CD4-positive, alpha-beta T cell treated with Interleukin-6 for 4 hours (primary cell): ENCODE measurements at regions not wholly inside any gene's neighbourhood (a gene's known extent, or its start where the extent isn't known, plus 50 kb on each side); places are given as distances from the start of the nearest gene placed in this dataset.
"Not testable (repeated sequence)": the region's sequence is repeated elsewhere in the genome, so short reads cannot be mapped to it uniquely, and the experiment has no call there.

Experiments used
- DNase-seq: peaks from one replicate; pipeline ENCODE4 v3.0.0-alpha.2; 2020; ENCODE audit warnings: mixed read lengths

DNA sequence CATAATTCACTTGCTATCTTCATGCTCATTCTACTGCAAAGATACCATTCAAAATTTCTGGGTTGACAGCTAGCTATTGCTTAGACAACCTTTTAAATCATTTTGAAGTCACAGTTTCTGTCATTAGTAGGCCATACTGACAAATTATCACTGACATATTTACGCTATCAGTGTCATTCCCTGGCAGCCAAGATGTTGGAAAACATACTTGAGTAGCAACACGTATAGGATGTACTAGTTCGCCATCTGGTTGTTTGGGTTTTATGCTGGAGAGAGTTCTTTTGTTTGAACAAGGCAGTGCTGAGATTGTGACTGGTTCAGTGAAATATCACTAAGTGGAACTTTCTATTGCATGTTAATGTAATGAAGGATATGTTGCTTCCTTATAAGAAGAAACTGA, 621.9 kb downstream of the DTWD2 start:
- no peak for DNase-seq

DNA sequence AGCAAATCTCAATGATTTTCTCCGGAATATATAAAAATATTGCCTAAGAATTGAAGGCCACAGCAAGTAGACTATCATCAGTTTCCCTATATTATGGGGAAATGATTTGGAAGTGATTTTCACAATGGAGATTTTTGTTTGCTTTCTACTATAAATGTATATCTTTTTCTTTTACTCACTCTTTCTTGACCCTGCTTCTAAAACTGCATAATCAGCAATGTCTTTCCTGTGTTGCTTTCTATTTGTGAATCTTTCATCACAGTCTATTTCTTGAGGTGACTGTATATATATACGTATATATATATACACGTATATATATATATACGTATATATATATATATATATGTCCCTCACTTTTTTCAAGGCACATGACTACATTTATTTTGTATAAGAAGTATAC, 622.6 kb downstream of the DTWD2 start:
- DNase-seq: no peak

DNA sequence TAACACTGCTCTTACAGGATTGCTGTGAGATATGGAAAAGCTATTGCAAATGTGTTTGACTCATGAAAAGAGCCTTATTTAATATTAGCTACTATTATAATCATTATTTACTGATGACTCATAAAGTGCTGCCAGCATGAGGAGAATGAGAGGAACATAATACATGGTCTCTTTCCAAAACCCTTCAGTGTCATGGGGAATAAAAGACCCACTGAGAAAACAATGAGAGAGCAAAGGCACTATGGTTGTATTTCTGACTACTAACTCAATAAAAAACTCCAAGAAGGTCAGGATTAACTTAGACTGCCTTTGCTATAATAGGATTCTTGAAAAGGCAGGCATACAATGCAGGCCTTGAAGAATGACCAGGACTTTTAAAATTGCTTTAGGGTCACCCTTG, 633.5 kb downstream of the DTWD2 start:
- DNase-seq: no peak

DNA sequence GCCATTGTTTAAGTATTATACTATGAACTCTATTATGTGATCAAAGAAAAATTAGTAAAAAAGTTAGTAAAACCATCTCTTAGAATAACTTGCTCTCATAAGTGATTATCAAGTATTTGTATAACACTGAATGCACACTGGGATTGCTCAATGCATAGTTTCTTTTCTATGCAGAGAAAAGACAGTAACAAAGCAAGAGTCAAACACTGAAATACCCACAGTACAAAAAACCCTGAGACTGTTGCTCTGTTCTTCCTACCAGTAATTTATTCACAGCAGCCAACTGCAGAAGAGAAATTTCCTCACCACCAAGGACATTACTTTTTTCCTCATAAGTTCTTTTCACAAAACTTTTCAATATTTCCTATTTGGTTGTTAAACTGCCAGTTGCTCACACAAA, 634.4 kb downstream of the DTWD2 start:
- no peak for DNase-seq

DNA sequence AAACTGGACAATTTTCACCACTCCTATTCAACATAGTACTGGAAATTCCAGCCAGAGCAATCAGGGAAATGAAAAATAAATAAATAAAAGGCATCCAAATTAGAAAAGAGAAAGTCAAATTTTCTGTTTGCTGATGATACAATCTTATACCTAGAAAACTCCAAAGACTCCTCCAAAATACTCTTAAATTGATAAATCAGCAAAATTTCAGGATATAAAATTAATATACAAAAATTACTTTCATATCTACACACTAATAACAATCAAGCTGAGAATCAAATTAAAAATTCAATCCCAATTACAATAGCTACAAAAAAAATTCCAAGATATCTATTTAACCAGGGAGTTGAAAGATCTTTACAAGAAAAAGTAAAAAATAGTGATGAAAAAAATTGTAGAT, 651.9 kb downstream of the DTWD2 start:
- no peak for DNase-seq

DNA sequence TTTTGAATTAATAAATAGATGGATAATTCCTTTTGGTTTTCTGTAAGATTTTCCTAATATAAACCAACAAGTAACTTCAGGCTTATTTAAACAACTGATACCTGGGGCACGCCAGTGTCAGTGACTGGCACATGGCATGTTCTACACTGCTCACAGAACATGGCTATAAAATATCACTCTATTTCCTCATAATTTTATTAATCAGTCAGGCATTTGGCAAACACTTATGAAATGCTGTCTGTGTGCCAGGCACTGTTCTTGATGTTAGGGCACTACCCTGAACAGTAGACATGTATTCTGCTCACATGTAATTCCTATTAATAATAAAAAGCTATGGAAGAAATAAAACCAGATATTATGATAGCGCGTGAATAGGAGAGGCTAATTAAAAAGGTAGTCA, 661.0 kb downstream of the DTWD2 start:
- DNase-seq: no peak

DNA sequence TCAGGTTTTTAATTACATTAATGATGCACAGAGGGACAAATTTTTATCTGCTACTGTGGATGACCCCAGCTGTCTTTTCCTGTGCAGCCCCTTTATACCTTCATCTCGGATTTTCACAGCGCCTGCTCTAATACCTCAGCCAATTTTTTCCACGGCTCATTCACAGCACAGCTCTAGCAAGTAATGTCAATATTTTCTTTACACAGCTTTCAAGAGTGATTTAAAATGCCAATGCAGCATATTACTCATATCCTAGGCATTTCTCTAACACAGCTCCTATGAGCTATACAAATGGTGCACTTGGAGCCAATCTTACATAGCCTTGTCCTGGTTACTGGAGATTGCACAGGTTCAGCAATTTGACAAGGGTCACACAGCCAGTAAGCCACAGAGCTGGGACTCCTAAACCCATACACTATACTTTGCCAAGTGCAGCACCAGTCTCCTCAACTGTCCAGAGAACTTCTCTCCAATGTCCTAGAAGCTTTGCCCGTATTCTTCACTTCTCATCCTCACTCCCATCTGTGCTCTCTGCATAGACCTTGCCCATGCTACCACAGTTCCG, 661.8 kb downstream of the DTWD2 start:
- DNase-seq: no peak

DNA sequence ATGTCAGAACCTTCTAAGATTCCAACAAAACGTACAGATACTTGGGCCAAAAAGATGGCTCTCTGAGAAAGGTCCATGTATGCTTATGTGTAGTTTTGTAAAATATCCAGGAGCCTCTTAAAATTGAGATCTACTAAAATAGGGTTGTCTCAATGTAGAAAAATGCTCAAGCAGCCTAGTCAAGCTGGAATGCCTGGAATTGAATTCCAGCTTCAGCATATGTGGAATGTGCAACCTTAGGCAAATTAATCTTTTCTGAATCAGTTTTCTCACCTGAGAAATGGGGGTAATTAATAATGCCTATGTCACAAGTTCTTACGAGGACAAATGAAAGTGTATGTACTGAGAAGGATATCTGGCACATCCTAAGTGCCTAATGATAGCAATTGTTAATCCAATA, 662.4 kb downstream of the DTWD2 start:
- DNase-seq: no peak

DNA sequence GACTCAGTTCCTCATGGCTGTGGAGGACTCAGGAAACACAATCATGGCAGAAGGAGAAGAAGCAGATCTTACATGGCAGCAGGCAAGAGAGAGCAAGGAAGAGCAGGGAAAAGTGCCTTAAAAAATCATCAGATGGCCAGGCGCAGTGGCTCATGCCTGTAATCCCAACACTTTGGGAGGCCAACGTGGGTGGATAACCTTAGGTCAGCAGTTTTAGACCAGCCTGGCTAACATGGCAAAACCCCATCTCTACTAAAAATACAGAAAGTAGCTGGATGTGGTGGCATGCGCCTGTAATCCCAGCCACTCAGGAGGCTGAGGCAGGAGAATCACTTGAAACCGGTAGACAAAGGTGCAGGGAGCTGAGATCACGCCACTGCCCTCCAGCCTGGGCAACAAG, 664.6 kb downstream of the DTWD2 start:
- DNase-seq: not testable (repeated sequence)

DNA sequence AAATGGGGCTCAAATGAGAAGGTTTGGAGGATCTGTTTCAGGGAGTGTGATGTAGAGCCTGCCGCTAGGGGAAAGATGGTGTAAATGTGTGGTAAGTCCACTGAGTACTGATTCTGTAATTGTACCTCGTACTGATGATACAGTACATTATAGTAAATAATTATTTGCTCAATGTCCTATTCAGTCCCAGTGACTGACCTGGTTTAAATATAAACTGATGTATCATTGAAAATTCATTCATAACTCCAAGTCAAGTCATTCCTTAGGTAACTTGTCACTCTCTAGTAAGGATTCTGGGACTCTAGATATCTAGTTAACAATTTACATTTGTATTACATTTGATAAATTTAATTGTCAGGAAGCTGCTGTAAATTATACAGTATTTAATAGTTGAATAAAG, 667.3 kb downstream of the DTWD2 start:
- no peak for DNase-seq

DNA sequence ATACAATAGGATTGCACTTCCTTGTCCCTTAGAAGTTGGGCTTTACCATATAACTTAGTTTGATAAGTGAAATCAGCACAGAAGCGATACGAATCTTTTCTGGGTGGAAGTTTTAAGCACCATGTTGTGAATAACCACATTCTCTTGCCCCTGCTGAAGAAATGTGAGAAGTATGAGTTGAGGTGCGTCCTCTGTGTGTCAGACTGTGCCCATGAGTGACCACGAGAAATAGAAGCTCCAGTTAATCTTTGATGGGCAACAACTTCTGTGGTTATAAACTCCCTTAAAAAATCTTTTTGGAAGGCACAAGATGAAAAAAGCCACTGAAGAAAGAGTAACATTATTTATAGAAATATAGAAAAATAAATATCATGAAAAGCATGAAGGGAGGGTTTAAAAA, 668.2 kb downstream of the DTWD2 start:
- DNase-seq: no peak

DNA sequence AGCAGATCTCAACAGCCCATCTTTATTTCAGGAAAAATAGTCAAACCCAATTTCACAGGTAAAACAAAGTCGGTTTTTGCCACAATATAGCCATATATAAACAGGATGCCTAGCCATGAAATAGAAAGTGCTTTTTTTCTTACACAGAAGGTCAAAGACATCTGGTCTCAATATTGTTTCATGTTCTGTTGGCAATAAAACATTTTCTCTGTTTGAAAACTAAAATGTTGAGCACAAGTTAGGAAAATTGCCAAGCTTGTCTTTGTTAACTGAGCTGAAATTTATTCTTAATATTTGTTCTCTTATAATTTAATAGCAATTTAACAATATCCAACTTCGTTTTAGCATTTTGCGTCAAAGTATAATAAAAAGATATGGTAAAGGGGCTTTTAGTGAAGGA, 673.4 kb downstream of the DTWD2 start:
- DNase-seq: no peak

DNA sequence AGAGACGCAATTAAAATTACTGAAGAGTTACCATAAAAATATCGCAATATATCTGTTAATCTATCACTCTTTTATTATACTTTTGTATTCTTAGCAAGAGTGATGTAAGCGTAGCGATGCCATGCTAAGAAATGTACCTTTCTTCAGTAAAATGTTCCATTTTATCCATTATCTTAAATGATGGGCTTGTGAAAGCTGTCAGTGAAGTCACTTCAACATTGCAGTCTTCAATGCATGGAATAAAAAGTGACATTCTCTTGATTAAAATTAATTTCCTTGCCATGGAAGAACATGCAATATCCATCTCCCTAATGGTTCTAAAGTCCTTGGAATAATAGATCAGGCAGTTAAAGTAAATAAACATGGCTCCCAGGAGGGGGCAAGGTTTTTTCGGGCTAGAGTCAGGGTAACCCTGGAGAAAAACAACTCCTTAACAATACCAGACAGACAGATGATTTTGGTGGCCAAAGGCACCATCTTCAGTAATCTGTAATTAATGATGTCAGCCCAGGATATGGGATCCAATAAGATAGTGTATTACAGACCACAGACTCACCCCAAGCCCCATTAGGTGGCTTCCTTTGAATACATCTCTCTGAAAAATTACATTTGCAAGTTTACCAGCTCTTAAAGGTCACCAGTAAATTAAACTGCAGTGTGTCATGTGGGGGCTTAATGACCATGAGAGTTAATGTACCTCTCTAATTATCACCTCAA, 677.1 kb downstream of the DTWD2 start:
- DNase-seq: no peak

DNA sequence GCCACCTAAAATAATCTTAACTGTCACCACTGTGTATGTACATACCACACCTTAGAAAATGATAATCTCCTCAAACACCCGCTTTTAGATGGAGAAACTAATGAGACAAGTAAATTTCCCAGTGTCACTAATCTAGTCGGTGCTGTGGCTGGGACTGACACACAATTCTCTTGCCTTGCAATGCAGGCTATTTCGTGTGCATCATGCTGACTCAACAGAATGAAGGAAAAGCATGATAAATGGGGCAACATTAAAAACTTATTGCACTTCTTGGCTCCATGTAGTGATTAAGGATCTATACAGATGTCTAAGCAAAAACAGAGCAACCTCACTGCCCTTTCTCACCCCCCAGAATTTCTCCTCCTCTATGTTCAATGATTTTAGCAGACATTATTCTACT, 677.9 kb downstream of the DTWD2 start:
- no peak for DNase-seq

DNA sequence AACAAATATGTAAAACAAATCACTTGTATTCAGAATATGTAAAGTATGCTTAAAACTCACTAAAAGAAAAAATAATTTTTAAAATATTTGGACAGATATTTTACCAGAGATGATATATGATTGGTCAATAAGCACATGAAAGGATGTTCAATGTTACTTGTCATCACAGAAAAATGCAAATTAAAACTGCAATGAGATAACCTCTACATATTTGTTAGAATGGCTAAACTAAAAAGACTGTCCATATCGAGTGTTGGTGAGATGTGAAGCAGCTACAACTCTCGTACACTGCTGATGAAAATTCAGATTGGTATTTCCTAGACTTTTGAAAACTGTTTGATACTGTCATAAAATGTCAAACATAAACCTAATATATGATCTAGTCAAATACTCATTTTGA, 685.1 kb downstream of the DTWD2 start:
- DNase-seq: no peak

DNA sequence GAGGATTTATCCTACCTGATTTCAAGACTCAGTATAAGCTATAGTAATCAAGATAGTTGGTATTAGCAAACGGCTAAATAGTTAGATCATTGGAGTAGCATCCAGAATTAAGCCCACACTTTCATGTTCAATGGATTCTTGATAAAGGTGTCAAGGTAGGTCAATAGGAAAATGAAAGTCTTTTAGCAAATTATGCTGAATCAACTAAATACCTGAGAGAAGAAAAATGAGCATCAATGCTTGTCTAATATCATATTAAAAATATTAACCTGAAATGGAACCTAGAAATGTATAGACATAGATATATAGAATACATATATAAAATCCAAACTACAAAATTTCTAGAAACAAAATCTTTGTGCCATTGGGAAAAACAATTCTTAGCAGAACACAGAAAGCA, 685.6 kb downstream of the DTWD2 start:
- no peak for DNase-seq

DNA sequence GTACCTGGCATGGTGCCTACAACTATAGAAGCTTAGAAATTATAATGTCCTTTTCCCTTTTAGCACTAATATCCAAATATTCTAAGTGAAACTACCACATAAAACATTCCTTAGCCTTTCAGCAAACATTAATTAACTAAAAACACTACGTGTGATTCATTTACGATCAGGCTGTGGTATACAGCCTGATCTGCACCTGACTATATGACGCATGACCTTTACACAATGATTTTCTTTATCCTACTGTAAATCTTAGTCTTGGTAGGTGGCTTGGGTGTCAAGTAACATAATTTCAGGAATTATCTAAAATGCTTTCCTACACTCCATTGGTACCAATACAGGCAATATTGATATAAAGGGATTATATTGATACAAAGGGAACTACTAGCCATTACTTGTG, 686.7 kb downstream of the DTWD2 start:
- DNase-seq: no peak

DNA sequence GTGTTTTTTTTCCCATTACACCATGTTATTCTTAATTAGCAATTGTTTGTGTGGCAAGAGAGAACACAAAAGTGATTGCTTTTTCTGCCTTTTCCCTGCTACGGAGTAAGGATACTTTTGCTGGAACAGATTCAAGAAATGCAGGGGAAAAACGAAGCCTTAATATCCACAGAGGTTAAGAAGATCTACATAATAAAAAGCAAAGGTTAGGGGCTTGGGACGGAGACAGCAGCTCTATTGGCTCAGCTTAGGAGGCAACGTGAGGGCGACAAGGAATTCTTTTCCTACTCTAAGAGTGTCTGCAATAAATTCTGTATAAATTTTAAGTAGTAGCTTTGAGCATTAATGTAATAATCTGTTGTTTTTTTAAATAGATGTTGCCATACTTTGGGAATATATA, 693.3 kb downstream of the DTWD2 start:
- DNase-seq: no peak

DNA sequence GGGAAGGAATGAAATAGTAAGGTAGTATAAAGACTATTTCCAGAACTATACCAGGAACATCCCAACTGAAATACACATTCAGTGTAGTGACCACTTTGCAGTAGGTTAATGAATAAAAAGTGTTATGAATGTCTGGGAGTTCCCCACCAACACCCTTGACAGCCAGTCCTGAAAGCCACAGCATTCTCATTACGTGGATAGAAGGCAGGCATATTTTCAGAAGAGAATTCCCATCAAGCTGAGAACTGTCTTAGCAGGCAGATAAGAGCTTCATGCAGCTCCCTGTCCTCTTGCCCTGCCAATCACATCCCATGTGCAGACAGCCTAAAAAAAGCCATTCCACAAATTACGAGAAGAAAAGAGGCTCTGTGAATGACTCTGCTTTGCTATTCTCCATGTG, 695.0 kb downstream of the DTWD2 start:
- DNase-seq: no peak

DNA sequence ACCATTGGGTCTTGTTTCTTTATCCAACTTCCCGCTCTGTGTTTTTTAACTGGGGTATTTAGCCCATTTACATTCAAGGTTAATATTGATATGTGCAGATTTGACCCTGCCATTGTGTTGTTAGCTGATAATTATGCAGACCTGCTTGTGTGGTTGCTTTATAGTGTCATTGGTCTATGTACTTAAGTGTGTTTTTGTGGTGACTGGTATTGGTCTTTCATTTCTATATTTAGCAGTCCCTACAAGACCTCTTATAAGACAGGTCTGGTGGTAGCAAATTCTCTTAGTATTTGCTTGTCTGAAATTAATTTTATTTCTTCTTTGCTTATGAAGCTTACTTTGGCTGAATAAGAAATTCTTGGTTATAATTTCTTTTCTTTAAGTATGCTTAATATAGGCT, 698.1 kb downstream of the DTWD2 start:
- no peak for DNase-seq

DNA sequence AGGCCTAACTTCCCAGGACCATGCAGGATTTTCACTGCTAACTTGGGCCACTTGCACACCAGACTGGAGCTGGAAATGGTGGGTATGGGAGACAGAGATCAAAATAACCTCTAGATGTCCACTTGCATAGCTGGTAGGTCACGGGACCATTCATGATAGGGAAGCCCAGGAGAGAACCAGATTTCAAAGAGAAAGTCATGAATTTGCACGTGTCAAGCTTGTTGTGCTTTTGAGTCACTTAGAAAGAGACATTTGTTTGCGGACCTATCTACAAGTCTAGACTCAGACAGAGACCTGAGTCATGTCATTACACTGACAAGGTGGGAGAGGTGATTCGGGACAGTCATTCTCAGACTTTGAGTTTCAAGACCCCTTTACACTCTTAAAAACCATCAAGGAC, 704.1 kb downstream of the DTWD2 start:
- DNase-seq: not testable (repeated sequence)

DNA sequence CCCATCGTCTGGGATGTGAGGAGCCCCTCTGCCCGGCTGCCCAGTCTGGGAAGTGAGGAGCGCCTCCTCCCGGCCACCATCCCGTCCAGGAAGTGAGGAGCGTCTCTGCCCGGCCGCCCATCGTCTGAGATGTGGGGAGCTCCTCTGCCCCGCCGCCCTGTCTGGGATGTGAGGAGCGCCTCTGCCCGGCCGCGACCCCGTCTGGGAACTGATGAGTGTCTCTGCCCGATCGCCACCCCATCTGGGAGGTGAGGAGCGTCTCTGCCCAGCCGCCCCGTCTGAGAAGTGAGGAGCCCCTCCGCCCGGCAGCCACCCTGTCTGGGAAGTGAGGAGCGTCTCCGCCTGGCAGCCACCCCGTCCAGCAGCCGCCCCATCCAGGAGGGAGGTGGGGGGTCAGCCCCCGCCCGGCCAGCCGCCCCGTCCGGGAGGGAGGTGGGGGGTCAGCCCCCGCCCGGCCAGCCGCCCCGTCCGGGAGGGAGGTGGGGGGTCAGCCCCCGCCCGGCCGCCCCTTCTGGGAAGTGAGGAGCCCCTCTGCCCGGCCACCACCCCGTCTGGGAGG, 705.8 kb downstream of the DTWD2 start:
- not testable (repeated sequence) for DNase-seq

DNA sequence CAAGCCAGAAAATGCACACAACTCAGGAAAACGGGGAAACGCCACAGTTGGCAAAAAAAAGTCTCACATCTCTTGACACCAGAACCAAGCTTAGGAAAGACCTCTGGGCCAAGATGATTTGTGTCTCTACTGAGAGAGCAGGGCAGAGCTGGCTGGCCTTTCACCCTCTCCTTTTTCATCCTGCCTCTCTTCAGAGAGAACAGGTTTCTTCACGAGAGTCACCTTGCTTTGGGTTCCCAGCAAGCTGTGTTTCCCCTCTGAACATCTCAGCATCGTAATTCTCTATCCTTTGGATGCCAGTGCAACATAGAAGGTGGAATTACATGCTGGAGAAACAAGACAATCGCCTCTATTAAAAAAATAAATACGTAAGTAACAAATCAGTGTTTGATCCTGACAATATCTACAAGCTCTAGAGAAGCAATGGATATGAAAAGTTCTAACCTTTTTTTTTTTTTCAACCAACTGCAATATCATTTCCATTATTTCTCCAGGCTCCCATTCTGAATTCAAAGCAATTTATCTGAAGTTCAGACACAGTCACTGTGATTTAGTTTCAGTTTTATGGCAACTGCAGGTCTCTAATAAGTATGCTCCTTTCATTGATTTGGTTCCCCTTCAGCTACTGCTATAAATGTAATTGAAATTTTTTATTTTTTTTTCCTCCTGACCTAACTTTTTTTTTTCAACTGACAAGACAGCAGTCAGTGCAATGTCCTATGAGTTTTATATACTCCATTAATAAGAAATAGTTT, 708.6 kb downstream of the DTWD2 start:
- no peak for DNase-seq

DNA sequence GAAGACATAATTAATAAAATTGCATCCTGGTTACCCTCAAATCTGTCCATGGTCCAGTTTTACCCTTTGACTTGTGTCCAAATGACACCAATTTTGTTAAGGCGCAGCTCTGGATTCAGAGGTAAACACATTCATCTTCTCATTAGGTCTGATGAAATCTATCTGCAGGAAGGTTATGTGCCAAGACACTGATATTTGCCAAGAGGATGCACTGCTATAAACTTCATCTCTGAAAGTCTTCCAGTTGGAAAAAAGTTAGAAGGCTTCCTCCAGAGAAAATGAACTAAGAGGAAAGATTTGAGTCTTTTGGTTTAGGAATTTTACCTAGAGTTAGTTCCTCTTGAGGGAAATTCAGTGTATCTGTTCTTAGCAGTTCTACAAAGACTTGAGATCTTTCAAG, 717.8 kb downstream of the DTWD2 start:
- no peak for DNase-seq
